ENCODE measurements at regions not wholly inside any gene's neighbourhood (a gene's known extent, or its start where the extent isn't known, plus 50 kb on each side); places are given as distances from the start of the nearest gene placed in this dataset.

DNA sequence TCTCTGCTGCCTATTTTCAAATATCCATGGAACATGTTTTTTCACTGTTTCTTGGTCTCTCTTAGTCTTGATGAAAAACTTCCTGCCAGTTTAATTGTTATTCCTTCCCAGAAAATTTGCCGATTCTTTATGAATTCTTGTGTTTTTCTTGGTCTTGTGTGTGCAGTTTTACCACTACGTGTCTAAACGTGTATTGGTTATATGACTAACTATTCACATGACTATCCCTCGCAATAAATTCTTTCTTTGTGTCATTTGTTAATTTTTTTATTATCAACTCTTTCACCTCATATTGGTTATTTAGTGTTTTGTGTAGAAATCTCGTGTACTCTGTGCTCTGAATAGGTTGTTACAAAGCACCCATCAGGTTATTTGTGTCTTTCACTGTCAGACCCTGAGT is 315.4 kb downstream of the HAO1 start:
- DNase-seq (ENCODE audit: low read depth in 2 of 2), result no peak

DNA sequence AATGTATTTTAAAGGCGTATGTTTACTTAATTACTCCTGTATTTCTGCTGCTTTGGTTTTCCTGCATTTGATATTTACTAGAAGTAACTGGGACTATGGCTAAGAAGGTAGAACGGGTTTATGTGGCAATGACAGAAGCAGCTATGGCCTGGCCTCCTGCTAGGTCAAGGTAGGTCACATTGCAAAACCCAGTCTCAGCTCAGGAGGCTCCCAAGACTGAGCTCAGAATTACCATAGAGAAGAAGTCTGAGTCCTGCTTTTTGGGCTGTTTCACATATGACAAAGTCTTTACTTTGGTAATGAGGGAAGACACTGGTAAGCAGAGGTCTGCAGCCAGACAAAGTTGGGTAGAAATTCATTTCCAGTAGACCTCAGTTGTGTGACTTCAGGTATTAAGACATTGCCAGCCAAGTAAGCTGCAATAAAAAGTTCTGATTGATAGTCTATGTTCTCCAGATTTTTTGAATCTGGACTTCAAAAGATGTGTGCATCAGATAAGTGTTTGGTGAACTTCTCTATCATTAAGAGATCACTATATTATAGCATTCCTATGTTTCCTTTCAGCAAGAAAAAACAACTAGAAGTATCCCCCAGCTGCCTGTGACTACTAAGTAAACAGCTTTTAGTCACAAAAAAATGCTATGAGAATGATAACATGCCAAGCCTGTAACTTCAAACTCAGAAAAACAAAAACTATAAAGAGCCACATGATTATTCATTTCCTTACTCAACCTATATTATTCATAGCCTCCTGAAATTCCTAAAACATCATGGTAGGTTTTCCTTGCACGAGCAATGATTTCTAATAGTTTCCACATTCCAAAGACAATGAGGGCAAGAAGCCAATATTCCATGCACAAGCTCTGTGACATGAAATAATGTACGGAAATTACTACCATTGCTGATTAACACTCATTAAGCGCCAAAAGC is 312.3 kb downstream of the HAO1 start:
- no peak for DNase-seq (ENCODE audit: low read depth in 2 of 2)

DNA sequence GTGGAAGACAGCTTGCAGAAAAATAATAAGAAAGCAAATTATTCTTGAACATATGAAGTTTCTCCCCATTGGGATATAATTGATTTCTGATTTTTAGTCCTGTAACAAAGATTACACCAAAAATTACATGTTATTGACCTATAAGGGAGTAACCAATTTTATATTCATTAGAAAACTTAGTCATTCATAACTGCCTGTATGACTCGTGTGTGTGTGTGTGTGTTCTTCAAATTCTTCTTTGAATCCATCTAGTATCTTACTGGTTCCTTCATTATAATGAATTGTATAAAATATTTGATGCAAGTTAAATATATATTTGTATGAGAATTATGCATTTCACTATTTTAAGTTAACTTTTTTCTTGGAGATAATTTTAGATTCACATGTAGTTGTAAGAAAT is 310.4 kb downstream of the HAO1 start:
- no peak for DNase-seq (ENCODE audit: low read depth in 2 of 2)

DNA sequence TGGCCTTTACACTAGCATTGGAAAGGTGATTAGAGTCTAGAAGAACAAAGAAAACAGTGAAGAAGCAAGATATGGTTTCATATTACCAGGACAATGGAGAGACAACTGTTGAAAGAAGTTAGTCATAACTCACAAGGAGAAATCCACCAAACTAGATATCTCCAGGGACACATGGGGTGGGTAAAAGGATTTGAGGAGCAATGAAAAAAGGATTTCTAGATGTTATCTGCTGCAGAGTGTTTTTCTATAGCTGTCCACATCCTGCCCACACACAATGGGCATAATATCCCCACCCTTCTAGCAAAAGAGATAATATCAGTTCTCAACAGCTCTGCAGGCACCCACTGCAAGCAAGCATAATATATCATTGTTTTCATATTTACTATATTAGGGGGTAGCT is 303.1 kb downstream of the HAO1 start:
- DNase-seq (ENCODE audit: low read depth in 2 of 2), result no peak

DNA sequence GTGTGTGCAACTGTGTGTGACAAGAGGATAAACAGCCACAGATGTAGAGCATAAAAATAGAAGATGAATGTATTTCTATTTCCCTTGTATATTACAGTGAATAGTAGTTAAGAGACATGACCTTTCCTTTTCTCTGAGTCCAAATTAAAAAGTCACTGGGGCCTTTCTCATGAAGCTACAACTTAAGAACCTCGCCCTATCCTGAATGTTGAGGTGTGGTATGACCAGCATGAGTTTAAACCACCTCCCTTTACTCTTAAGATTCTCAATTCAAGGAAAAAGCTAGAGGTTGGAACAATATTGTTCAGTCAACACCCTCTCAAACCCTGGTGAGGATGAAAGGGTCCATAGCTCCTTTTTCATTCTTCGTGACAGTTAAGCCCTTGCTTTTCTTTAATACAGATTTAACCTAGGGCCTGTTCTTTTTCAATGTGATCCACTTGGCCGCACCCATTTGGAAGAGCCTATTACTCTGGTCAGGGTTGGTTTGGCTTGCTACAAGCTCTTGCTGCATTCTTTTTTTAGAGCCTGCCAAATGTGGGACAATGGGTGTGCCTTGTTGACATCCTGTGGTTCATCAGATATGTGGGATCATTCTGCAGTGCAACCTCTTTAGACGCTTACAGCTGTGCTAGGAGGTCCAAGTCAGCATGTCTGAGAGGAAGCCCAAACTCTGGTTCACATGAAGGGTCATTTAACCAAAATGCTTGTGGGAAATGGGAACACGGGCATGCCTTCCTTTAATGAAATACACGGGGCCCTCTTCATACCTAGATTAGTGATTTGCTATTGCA is 290.0 kb downstream of the HAO1 start:
- no peak for DNase-seq (ENCODE audit: low read depth in 2 of 2)

DNA sequence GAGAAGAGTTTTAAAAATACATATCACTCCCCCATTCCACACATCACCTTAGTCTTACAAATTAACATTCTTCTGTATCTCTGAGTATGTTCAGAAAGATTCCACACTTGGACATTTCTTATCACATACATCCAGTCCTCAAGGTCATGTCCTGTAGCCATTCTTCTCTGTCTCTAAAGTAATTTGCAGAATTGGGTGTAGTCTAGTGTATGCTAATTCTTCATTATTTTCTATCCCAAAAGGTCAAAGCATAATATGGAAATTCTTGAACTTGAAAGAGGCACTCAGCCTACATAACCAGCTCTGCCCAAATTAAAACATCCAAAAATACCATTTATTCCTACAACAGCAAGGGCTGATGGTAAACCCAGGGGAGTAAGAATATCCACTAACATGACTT is 286.0 kb downstream of the HAO1 start:
- no peak for DNase-seq (ENCODE audit: low read depth in 2 of 2)

DNA sequence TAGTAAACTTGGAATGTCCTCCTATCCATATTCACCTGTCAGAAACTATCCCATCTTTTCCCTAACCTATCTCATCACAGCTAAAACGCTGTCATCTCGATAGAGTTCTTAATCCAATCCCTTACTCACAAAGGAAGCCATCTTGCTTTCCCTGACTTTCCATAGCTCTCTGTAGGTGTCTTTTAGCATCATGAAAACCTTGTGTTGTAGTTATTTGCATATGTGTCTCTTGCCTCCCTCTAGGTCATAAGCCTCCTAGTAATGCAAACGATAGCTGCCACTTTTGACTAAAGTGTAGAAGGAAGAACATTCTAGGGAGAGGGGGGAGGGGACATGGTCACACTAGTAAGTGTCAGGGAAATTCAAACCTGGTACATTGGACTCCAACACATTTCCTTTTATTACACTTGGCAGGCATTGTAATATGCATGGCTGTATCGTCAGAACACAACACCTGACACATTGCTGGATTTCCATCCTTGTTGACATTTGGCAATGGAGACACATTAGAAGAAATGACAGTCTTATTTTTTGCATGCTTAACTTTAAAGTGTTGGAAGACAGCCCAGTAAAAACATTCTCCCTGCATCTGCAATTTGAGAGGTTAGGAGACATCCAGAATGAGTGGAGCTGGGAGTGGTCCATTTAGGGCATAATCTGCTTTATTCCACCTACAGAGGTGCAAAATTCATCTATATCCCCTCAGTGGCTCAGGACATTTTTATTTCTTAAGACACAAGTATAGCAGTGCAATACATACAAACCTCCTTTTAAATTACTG is 283.4 kb downstream of the HAO1 start:
- no peak for DNase-seq (ENCODE audit: low read depth in 2 of 2)

DNA sequence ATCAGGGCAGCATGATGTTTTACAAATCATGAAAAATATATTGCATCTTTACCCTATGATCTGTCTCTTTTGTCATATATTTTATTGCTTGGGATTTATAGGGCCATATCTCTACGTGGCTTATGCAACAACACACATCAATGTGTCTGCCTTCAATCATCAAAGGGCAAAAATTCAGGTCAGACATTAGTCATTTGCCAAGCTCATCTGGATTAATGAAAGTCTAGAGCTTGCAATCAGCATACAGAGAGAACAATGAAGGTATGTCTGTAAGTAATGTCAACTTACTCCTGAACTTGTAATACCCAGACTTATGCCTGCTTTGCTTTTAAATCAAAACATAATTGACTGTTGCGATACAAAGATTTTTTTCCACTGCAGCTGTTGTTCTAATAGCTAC is 282.7 kb downstream of the HAO1 start:
- DNase-seq (ENCODE audit: low read depth in 2 of 2), result no peak

DNA sequence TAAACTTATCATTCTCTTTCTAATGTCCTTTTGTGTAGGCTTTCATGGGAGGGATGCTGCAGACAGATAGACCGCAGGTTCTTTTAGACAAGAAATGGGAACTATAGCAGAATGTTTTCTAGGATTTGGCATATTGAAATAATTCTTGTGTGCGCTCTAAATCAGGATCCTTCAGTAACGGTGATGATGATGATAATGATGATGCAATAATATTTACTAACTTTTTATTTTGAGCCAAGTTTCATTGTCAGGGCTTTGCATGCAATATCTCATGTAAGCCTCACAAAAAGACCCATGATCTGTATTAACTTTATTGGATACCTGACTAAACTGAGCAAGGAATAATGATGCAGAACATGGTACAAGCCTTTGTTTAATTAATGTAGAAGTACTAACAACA is 280.1 kb downstream of the HAO1 start:
- no peak for DNase-seq (ENCODE audit: low read depth in 2 of 2)

DNA sequence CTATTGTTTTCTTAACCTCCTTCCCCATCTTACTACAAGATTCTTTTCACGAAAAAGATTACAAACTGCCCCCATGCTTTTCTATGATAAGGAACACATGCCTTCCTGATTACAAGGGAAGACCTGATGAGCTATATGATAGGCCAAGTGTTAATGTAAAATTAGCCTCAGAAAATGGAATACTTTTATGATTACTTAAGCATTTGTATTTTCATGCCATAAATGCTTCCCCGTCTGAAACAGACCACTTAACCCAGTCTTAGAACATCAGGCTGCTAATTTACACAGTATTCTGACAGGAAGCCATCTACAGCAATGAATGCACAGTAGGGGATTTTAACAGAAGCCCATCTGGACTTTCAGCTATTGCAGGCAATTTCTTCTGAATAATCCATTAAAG is 274.9 kb downstream of the HAO1 start:
- no peak for DNase-seq (ENCODE audit: low read depth in 2 of 2)

DNA sequence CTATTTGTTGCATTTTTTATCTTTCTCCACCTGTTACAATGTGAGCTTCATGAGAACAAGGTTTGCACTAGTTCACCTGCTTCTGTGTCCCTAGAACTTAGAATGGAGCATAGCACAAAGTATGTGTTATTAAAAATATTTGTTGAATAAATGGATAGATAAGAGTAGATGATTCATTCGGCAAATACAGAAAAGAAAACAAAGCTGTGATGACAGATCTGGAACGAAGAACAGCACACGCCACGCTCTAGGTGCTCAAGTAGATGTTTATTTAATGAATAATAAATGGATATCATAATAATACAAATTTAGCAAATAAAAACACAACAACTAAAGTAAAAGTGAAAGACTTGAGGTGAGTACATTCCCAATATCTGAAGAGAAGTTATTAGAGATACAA is 273.1 kb downstream of the HAO1 start:
- DNase-seq (ENCODE audit: low read depth in 2 of 2), result no peak

DNA sequence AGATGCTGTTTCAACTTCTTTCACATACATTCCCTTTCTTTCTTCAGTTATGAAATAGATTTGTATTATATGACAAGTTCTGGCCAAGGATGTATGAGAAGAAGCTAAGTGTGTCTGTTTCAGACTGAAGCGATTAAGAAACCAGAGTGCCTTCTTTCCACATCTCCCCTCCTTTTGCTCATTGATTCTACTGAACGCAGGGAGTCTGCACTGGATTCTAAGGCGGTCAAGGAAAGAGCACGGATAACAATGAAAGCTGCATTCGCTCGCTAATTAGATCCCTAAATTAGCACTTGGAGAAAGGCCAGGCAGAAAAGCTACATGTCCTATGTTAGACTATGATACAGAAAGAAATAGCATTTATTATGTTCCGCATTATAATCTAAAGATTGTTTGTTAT is 267.7 kb downstream of the HAO1 start:
- no peak for DNase-seq (ENCODE audit: low read depth in 2 of 2)

DNA sequence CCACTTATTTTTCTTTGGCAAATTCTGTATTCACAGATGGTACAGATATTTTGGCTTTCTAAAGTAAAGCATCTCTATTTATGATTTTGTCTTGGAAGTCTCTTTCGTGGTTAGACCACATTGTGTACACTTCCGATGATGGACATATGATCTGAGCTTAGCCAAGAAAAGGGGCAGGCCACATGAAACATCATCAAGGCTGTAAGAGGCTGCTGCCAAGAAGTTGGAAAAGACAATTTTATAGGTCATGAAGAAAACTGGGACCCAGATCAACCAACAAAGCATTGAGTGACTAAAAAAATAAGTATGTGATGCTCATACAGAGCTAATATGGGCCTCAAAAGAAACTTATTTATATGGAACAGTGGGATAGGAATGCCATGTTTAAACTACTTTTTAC is 266.4 kb downstream of the HAO1 start:
- DNase-seq (ENCODE audit: low read depth in 2 of 2), result no peak

DNA sequence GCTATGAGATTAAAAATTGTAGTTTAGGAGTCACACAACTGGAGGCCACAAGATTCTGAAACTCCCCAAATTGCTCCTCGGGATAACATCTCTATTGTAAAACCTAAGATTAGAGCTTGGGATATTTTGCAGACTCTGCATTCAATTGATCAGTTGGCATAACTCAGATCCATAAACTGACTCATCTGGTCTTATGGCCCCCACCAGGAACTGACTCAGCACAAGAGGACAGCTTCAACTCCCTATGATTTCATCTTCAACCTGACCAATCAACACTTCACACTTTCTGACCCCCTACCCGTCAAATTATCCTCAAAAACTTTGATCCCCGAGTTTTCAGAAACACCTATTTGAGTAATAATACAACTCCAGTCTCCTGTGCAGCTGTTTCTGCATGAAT is 257.3 kb downstream of the HAO1 start:
- no peak for DNase-seq (ENCODE audit: low read depth in 2 of 2)

DNA sequence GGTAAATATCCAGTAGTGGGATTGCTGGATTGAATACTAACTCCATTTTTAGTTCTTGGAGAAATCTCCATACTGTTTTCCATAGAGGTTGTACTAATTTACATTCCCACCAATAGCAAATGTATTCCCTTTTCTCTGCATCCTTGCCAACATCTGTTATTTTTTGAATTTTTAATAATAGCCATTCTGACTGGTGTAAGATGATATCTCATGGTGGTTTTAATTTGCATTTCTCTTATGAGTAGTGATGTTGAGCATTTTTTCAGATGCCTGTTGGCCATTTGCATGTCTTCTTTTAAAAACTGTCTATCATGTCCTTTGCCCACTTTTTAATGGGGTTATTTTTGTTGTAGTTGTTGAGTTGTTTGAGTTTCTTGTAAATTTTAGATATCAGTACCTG is 253.2 kb downstream of the HAO1 start:
- DNase-seq (ENCODE audit: low read depth in 2 of 2), result no peak

DNA sequence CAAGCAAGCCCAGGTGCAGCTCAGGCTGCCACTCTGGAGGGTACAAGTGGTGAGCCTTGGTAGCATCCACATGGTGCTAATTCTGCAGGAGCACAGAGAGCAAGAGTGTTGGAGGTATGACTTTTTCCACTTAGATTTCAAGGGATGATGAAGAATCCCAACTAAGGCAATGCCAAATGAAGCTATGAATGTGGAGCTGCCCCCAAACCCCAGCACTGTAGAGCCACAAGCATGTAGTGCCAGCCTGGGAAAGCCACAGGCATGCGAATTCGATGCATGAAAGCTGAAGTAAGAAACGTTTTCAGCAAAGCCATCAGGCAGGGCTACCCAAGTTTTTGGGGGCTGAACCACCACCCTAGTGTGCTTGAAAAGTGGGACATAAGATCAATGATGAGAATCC is 251.1 kb downstream of the HAO1 start:
- DNase-seq (ENCODE audit: low read depth in 2 of 2), result no peak

DNA sequence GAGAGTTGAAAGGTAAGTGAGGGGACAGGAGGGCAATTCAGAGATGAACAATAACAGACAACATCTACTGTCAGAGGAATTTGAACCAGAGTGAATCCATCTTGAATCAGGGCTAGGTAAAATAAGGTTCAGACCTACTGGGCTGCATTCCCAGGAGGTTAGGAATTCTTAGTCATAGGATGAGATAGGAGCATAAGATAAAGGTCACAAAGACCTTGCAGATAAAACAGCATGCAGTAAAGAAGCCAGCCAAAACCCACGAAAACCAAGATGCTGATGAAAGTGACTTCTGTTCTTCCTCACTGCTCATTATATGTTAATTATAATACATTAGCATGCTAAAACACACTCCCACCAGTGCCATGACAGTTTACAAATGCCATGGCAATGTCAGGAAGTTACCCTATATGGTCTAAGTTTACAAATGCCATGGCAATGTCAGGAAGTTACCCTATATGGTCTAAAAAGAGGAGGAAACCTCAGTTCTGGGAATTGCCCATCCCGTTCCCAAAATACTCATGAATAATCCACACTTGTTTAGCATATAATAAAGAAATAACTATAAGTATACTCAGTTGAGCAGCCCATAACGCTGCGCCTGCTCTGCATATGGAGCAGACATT is 248.5 kb downstream of the HAO1 start:
- no peak for DNase-seq (ENCODE audit: low read depth in 2 of 2)

DNA sequence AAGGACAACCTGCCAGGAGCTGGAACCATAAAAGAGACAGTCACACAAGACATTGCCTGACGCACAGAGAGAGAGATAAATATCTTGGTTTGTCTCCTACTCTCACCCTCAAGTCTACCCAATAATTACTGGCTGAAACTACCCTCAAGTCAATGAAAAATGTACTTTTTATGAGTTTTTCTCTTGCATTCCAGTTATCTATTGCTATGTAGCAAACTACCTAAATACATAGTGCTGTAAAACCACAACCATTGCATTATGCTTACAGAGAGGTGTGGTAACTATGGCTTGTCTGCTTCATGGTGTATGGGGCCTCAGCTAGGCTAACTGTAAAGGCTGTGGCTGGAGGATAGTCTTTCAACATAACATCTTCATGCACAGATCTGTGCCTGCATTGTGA is 247.8 kb downstream of the HAO1 start:
- no peak for DNase-seq (ENCODE audit: low read depth in 2 of 2)

DNA sequence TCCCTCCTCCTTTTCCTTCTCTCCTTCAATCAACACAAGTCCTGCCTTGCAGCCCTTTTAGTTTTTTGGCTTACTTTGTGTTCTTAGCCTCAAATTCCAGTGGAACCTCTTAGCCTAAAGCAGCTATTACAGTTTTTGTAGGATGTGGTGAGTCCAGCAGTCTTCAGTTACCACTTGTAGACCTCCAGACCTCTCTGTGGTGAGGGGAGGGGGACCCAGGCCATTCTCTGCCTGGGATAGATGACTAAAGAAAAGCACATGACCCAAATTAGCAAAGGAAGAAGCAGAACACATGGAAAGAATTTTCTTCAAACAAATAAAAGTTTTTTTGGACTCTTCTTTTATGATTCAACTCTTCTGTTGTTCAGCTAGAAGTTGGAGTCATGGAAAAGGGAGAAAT is 246.5 kb downstream of the HAO1 start:
- DNase-seq (ENCODE audit: low read depth in 2 of 2), result no peak

DNA sequence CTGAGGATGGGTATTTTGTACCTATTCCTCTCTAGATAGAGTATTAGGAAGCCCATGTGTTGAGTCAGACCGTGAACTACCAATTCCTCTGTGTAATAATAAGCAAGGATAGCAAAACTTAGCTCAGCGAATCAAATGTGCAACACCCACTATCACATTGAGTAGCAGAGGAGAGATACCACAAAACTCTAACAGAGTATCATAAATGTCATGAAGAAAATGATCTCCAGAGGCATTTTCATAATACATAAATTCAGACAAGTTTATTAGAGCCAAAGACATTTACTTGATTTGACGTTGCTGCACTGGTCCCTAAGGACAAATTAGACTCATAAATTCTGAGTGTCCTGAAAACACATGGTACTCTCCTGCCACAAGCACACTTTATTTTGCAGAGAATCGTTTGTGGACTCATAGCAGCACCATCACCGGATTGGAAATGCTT is 245.2 kb downstream of the HAO1 start:
- no peak for DNase-seq (ENCODE audit: low read depth in 2 of 2)

DNA sequence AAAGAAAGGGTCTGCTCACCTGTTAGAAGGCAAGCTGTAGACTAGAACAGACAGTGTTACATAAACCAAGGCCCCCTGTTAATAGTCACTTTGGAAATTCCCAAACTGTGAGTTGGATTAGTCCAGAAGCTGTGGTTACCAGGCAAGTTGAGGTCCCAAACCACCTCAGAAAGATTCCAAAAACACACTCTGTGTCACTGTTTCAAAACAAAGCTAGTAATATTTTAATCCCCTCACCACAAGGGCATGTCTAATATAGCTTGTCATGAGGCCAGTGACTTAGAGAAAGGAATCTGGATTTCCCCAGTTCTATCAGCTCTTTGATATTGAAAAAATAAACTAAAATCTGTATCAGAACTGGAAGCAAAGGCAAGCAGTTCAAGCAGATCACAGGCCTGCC is 244.6 kb downstream of the HAO1 start:
- no peak for DNase-seq (ENCODE audit: low read depth in 2 of 2)

DNA sequence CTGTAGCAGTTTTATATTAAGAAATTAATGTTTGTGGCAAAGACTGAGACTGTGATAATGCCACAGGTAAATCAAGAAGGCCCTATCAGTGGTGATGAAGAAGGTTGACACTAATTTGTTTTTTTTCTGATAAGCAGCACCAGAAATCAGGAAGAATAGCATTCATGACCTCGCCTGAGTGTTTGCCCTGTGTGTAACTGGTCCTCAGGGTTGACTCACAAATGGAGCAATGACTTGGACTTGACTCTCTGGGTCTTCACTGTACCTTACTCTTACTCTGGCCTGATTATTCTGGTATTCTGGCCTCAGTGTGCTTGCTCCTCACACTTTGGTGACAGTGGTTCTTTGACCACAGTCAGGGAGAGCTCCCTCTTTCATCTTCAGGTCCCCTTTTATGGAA is 243.9 kb downstream of the HAO1 start:
- no peak for DNase-seq (ENCODE audit: low read depth in 2 of 2)
